GM18505 (cell line): ENCODE measurements at regions not wholly inside any gene's neighbourhood (a gene's known extent, or its start where the extent isn't known, plus 50 kb on each side); places are given as distances from the start of the nearest gene placed in this dataset.

Experiments used
- ATAC-seq: cut with Tn5 transposase; IDR thresholded peaks from one replicate; pipeline ENCODE4 v1.9.1; 2021; ENCODE audit not compliant: unreplicated experiment
- POLR2A ChIP-seq: IDR thresholded peaks from 4 replicates; pipeline ENCODE4 v1.6.1; 2011; ENCODE audit warnings: borderline replicate concordance; ENCODE audit not compliant: insufficient read depth, insufficient read length; ENCODE audit errors: extremely low read depth

DNA sequence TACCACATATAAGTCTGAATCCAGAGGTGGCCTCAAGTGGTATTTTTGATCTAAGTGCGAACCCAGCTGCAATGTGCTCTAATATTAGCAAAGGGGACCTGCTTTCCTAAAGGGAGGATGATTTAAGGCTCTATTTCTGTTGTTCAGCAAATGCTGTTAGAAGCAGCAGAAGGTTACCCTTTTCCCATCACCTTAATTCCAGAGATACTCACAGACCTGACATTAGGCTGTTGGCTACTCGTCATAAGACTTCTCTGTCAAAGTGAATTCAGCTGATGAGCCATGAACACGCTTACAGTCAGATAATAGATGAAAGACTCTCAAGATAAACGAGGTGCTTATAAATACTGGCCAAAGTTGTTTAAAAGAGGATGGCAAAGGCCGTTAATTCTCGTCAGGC is 308.7 kb upstream of the DDHD1 start:
- no peak for ATAC-seq
- TF ChIP-seq POLR2A, result no peak

DNA sequence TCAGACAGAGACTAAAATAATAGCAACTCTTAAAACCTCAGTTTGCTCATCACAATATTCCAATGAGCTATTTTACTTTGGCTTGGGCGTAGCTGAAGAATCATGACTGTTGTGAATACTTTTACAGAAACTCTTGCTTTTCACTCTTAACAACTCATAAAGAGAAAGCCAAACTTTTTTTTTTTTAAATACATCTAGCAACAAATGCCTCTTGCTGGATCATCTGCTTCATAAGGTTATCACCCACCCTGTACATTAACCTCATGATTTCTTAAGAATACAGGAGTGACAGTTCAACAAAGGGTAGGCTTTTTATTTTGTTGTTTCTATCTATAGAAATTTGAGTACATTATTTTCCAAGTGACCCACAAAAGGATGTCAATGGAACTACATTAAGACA is 307.4 kb upstream of the DDHD1 start:
- ATAC-seq, result no peak
- TF ChIP-seq POLR2A, result no peak

DNA sequence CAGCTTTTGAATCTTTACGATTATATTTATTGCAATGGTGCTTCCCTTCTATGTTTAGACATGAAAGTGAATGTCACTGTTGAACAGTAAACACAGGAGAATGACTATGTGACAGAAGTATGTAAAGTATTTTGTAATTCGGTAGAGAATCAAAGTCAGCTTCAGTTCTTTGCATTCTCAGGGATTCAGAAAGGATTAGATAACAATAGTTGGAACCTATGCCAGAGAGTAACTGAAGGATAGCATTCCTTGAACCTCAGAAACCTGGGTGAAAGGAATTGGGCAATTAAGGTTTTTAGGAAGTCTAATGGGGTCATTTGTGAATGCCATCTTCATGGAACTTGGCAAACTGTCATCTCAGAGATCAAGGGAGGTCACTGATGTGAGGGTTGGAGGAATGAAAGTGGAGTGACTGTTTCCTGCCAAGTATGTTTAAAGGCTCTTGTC is 305.3 kb upstream of the DDHD1 start:
- no peak for ATAC-seq
- no peak for TF ChIP-seq POLR2A

DNA sequence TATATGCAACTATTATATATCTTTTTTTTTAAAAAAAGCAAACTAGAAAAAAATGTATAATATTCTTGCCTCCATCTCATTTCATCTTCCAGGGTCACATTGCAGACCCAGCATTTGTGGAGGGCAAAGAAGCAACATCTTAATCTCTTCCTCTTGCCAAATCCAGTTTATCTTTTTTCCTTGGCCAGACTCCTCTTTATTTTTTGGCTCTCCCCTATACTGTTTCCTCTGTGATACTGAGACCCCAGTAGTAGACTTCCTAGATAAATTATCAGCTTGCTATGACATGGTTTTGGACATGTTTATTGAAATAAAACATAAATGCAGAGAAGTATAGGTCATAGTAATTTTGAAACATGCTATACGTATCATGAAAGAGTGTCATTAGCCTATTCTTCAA is 303.8 kb upstream of the DDHD1 start:
- no peak for TF ChIP-seq POLR2A
- ATAC-seq, result no peak

DNA sequence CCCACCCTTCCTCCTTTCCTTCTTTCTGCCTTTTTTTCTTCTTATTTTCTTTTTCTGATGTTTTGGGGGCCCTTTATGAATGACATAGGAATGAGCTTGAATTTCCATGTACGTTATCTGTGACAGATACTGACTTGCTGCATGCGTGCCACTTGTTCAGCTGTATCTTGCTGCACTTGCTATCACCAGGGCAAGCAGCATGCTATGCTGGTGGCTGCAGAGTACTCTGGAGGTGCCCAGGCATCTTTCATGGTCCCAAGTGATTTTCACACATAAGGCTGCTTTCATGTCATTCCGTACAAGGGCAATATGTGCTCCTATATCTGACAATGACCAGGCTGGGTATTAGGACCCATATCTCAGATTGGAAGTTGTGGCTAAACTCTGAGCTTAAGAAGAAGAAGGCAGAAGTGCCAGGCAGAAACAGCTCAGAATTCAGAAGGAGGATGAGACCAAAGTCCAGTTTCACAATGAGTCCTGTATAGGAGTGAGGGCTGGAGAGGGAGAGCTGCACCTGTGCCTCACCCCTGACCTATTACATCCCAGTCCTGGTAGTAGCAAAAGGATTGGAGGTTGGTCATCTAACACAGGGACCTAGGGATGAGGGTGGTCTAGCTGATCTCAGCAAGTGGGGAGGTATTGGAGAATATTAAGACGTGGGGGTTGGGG is 299.0 kb upstream of the DDHD1 start:
- TF ChIP-seq POLR2A, result no peak
- no peak for ATAC-seq

DNA sequence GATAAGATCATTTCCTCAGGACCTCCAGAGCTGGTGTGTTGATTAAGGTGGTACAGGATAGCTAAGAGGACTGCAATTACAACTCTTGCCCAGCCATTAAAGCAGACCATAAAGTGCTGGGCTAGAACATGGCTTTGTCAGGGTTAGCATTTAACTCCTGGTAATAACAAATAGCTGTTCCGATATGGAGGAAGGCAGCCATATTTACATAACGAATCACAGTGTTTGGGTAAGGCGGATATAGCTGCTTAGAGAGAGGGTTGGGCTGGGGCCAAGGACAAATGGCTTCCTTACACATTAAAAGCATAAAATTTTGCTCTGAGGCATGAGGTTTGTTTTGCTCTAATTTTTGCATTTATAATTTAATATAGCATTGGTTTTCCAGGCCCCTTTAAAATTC is 297.7 kb upstream of the DDHD1 start:
- no peak for ATAC-seq
- TF ChIP-seq POLR2A, result no peak

DNA sequence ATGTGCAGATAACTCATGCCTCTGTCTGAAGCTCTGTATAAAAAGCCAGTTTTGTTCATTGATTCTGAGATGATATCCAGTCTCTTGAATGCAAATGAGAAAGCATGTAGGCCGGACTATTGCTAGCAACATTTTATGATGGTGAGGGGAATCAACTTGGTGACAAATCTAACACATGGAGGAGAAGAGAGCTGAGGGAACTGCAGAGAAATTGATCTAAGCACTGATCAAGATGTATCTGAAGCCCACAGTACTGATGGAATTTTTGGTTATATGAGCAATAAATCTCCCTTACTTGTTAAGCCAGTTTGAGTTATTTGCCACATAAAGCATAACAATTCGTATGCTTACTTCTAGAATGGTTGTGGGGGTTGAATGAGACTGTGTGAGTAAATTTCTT is 295.6 kb upstream of the DDHD1 start:
- ATAC-seq, result no peak
- no peak for TF ChIP-seq POLR2A

DNA sequence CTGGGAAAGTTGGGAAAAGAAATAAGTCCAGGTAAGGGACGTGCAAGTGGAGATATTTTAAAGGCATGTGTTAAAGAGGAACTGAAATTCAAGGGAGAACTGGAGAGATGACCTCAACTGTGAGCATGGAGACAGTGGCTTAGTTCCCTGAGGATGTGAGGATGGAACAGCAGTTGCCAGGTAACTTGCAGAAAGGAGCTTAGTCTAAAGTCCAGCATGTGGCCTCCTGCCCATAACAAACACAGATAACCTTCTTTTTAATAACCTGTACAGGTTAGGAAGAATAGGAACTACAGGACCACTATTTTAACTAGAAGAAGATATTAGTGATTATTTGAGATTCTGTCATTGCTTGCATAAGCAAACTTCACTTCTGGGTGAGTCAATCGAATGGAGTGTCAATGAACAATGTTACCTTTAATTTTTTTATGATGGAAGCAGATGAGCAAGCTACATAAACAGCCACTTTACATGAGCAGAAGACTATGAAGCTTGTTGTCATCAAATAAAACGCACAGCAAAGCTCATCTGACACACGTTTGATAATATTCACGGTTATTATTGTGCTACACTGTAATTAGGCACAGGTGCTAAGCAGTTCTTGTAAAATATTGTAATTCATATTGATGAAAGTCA is 291.7 kb upstream of the DDHD1 start:
- ATAC-seq, result no peak
- no peak for TF ChIP-seq POLR2A

DNA sequence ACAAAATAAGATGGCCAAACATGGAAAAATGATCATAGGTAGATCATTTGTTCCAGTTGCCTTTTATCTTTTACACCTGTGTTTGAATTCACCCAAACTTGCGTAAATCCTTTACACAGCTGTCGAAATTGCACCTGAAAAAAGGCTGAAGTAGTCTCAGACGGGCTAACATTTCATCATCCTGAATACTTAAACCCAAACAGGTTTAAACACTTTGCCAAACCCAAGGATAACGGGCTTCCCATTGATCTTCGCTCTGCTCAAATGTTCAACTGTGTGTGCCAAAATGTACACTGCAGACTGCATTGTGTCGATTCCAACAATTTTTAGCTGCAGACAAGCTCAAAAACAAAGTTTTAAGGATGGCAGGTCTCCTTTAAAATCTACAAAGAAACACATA is 288.7 kb upstream of the DDHD1 start:
- no peak for ATAC-seq
- TF ChIP-seq POLR2A, result no peak

DNA sequence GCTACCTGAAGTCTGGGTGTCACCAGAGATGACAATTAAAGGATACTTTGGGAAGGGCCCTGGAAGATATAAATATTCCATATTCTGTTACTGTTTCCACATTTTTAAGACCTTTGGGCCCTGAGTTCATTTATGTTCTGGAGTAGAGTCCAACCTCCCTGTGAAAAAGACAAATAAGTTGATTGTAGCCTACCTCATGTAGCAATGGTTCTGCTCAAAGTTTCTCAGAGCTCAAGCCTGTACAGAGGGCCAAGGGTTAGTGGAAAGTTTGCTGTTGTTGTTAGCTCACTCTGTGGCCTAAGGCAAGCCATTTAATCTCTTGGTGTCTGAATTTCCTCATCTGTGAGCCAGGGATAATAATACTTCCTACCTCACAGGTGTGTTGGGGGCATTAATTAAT is 284.7 kb upstream of the DDHD1 start:
- no peak for ATAC-seq
- TF ChIP-seq POLR2A, result no peak

DNA sequence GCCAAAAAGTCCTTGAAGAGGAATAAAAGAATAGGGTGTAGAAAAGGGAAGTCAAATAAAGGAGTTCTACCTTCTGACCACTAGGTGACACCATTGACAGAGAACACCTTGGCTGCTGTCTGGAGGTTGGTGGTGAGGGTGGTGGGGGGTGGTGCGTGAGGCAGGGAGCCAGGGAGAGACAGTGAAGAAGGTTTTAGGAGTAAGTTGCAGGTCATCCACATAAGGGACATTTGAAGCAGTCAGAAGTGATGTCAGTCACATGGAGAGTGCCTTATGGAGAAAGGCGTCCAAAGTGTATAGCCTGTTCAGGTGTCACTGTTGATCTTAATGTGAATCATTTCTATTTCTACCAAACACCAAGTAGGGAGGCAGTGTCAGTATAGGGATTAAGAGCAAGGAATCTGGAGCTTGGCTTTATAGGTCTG is 279.3 kb upstream of the DDHD1 start:
- ATAC-seq, result peak; percentile 81

DNA sequence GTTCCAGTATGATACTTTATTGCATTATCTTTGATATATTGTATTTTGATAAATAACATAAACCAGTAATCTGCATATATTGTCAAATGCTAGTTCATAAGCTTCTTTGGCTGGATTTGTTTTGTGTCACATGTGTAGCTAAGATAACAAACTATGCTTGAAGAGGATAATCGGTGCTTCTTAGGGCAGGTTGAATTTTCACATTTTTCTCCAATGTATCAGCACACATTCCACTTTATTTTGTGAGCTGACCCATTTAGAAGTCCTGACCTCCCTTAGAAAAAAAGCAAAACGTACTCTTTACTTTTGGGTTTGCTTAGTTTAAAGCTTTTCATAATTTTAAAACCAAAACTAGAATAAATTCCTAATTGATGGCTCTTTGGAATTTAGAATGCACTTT is 277.7 kb upstream of the DDHD1 start:
- no peak for TF ChIP-seq POLR2A
- ATAC-seq, result no peak

More for the DNA sequence above, 279.3 kb upstream of the DDHD1 start:
- TF ChIP-seq POLR2A, result no peak

DNA sequence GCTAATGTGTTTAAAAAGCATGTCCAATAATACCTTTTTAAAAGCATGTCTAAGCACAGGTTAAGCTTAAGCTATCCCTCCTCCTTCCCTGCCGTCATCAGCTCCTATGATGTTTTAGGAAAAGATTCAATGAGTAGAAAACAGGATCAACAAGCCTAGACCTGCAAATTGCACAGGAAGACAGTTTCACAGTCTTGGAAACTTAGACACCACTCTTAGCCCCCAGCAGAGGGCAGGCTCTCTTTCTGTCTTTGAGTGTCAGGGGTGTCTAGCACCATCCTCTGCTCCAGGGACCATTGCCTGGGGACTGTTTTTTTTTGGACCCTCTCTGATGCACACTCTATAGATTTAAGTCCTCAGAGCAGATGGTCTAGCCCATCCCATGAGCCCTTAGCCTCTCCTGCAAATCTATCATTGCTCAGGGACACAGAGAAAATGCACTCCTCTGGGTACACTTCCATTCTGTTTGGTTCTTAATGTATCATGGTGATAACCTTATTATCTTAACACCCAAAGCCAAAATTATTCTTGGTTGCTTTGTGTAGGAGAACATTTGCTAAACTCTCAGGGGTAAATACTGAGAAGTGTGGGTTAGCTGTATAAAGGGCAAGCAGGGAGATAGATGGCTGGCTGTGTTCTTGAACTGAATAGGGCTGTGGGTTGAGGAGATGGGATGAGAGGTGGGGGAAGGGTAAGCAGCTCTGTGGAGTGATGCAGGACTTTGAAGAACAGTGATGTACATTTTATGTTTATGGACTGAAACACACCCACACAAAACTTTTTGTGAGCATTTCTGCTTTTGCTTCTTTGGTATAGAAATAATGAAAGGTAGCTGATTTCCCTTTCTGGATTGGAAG is 259.9 kb upstream of the DDHD1 start:
- no peak for ATAC-seq
- no peak for TF ChIP-seq POLR2A

DNA sequence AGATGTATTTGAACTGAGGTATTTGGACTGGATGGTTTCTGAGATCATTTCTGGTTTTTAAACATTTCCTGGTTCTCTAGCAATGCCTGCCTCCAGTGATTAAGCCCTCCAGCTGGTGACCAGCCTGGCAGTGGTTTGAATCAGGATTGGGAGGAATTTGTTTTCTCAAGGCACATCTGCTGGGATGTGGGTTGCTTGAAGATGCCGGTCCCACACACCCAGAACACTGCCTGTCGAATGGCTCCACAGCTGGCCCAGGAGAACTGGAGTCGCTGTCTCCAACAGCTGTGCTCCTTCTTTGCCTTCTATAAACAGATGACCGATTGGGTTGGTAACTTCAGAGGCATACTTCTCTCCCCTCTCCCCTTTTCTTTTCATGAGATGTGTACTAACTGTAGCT is 258.0 kb upstream of the DDHD1 start:
- TF ChIP-seq POLR2A, result no peak
- ATAC-seq, result no peak
